ENCODE measurements at regions not wholly inside any gene's neighbourhood (a gene's known extent, or its start where the extent isn't known, plus 50 kb on each side); places are given as distances from the start of the nearest gene placed in this dataset.

- Histone ChIP-seq H3K4me2 (ENCODE audit: insufficient read depth, low read length) (no peak overlapping the region), H3K79me2 (ENCODE audit: insufficient read depth, low read length) (no peaks in the 10 kb centered on the region), H4K20me1 (ENCODE audit: insufficient read depth, low read length) (no peaks in the 10 kb centered on the region), H3K4me3 (ENCODE audit: insufficient read depth, low read length) (no peak overlapping the region), H2AFZ (ENCODE audit: low read length) (no peak overlapping the region), H3K27ac (ENCODE audit: low read depth, low read length) (no peak overlapping the region), H3K27me3 (ENCODE audit: insufficient read depth, low read length) (no peaks in the 10 kb centered on the region), H3K36me3 (ENCODE audit: insufficient read depth, low read length) (no peaks in the 10 kb centered on the region), H3K9me3 (ENCODE audit: low read depth, low read length) (no peaks in the 10 kb centered on the region), H3K4me1 (ENCODE audit: insufficient read depth, low read length) (no peaks in the 10 kb centered on the region)
- no peak for DNase-seq (ENCODE audit: insufficient read length, low spot score, missing footprints)
- TF ChIP-seq CTCF (IDR thresholded peaks at IDR 0.05; ENCODE audit: extremely low read depth, low read depth, low read length), result no peak
Observed at GRCh38 chr2:199627417-199627816, 169.7 kb upstream of the SATB2 start.

DNA sequence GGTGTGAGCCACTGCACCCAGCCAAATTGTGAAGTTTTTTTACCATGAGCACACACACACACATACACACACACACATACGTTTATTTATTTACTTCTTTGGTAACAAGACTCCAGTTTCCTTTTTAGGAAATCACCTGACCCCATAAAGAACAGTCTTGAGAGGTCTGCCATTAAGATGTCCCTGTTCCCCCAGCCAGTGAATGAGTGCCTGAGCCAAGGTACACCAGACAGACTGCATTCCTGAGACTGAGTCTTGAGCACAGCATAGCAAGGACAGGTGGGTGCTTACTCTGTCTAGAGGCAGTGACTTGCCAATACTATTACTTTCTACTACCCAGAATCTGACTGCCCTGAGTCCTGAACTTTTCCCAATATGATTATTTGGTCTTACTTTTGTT, 167.2 kb upstream of the SATB2 start:
- no peak for TF ChIP-seq CTCF (IDR thresholded peaks at IDR 0.05; ENCODE audit: extremely low read depth, low read depth, low read length)
- Histone ChIP-seq H3K36me3 (ENCODE audit: insufficient read depth, low read length) (no peaks in the 10 kb centered on the region), H3K4me1 (ENCODE audit: insufficient read depth, low read length) (no peaks in the 10 kb centered on the region), H3K79me2 (ENCODE audit: insufficient read depth, low read length) (no peaks in the 10 kb centered on the region), H3K27me3 (ENCODE audit: insufficient read depth, low read length) (no peaks in the 10 kb centered on the region), H3K4me2 (ENCODE audit: insufficient read depth, low read length) (no peak overlapping the region), H2AFZ (ENCODE audit: low read length) (no peak overlapping the region), H3K9me3 (ENCODE audit: low read depth, low read length) (no peaks in the 10 kb centered on the region), H3K27ac (ENCODE audit: low read depth, low read length) (no peak overlapping the region), H3K4me3 (ENCODE audit: insufficient read depth, low read length) (no peak overlapping the region), H4K20me1 (ENCODE audit: insufficient read depth, low read length) (no peaks in the 10 kb centered on the region)
- DNase-seq (ENCODE audit: insufficient read length, low spot score, missing footprints), result no peak

DNA sequence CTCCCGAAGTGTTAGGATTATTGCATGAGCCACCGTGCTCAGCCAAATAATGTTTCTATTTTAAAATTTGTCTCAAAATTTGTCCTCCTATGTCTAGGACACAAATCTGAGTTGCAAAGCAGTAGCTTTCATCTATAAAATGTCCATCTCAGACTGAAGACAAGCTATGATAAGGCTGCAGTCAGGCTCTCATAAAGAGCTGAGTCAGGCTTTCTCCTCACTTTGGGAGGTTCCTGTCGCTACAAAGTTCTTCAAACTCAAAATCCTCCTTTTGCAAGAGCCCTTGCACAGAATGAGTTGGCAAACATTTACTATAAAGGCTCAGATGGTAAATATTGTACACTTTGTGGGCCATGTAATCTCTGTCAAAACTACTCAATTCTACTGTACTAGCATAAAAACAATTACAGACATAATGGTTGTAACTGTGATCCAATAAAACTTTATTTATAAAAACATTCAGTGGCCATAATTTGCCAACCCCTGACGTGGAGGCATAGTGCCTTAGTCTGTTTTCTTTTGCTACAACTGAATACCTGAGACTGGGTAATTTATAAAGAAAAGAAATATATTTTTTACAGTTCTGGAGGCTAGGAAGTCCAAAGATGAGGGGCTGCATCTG, 154.9 kb upstream of the SATB2 start:
- Histone ChIP-seq H4K20me1 (ENCODE audit: insufficient read depth, low read length) (no peaks in the 10 kb centered on the region), H3K4me1 (ENCODE audit: insufficient read depth, low read length) (no peaks in the 10 kb centered on the region), H3K27me3 (ENCODE audit: insufficient read depth, low read length) (no peaks in the 10 kb centered on the region), H2AFZ (ENCODE audit: low read length) (no peak overlapping the region), H3K27ac (ENCODE audit: low read depth, low read length) (no peak overlapping the region), H3K36me3 (ENCODE audit: insufficient read depth, low read length) (no peaks in the 10 kb centered on the region), H3K4me3 (ENCODE audit: insufficient read depth, low read length) (no peak overlapping the region), H3K79me2 (ENCODE audit: insufficient read depth, low read length) (no peaks in the 10 kb centered on the region), H3K4me2 (ENCODE audit: insufficient read depth, low read length) (no peak overlapping the region), H3K9me3 (ENCODE audit: low read depth, low read length) (no peaks in the 10 kb centered on the region)
- TF ChIP-seq CTCF (IDR thresholded peaks at IDR 0.05; ENCODE audit: extremely low read depth, low read depth, low read length), result no peak
- no peak for DNase-seq (ENCODE audit: insufficient read length, low spot score, missing footprints)

- Histone ChIP-seq H3K9me3 (ENCODE audit: low read depth, low read length) (no peaks in the 10 kb centered on the region), H3K4me1 (ENCODE audit: insufficient read depth, low read length) (no peaks in the 10 kb centered on the region), H3K36me3 (ENCODE audit: insufficient read depth, low read length) (no peaks in the 10 kb centered on the region), H3K27me3 (ENCODE audit: insufficient read depth, low read length) (no peaks in the 10 kb centered on the region), H3K79me2 (ENCODE audit: insufficient read depth, low read length) (no peaks in the 10 kb centered on the region), H3K4me2 (ENCODE audit: insufficient read depth, low read length) (no peak overlapping the region), H4K20me1 (ENCODE audit: insufficient read depth, low read length) (no peaks in the 10 kb centered on the region), H3K27ac (ENCODE audit: low read depth, low read length) (no peak overlapping the region), H2AFZ (ENCODE audit: low read length) (no peak overlapping the region), H3K4me3 (ENCODE audit: insufficient read depth, low read length) (no peak overlapping the region)
- TF ChIP-seq CTCF (IDR thresholded peaks at IDR 0.05; ENCODE audit: extremely low read depth, low read depth, low read length), result no peak
- DNase-seq (ENCODE audit: insufficient read length, low spot score, missing footprints), result no peak
Observed at GRCh38 chr2:199607914-199608313, 150.2 kb upstream of the SATB2 start.
